ENCODE measurements at regions not wholly inside any gene's neighbourhood (a gene's known extent, or its start where the extent isn't known, plus 50 kb on each side); places are given as distances from the start of the nearest gene placed in this dataset.
"Not testable (repeated sequence)": the region's sequence is repeated elsewhere in the genome, so short reads cannot be mapped to it uniquely, and the experiment has no call there.

- DNase-seq (ENCODE audit: low read depth in 2 of 2): no peak
These were observed 240.9 kb downstream of the FGF9 start for GRCh38 chr13:21911646-21912298.

GRCh38 chr13:21913010-21913409 is 242.1 kb downstream of the FGF9 start:
- DNase-seq (ENCODE audit: low read depth in 2 of 2): no peak

- DNase-seq (ENCODE audit: low read depth in 2 of 2): no peak
These were observed 246.5 kb downstream of the FGF9 start for GRCh38 chr13:21917086-21918015.

GRCh38 chr13:21920802-21921201 is 249.9 kb downstream of the FGF9 start:
- not testable (repeated sequence) for DNase-seq (ENCODE audit: low read depth in 2 of 2)

GRCh38 chr13:21924958-21925357 is 254.1 kb downstream of the FGF9 start:
- no peak for DNase-seq (ENCODE audit: low read depth in 2 of 2)

- no peak for DNase-seq (ENCODE audit: low read depth in 2 of 2)
These were observed 254.8 kb downstream of the FGF9 start for GRCh38 chr13:21925720-21926119.

GRCh38 chr13:21929400-21929799 is 258.5 kb downstream of the FGF9 start:
- no peak for DNase-seq (ENCODE audit: low read depth in 2 of 2)

GRCh38 chr13:21930536-21930935 is 259.7 kb downstream of the FGF9 start:
- DNase-seq (ENCODE audit: low read depth in 2 of 2): no peak

- DNase-seq (ENCODE audit: low read depth in 2 of 2): no peak
These were observed 261.7 kb downstream of the FGF9 start for GRCh38 chr13:21932578-21932977.

- DNase-seq (ENCODE audit: low read depth in 2 of 2): no peak
These were observed 262.1 kb downstream of the FGF9 start for GRCh38 chr13:21932996-21933395.

- no peak for DNase-seq (ENCODE audit: low read depth in 2 of 2)
These were observed 263.4 kb downstream of the FGF9 start for GRCh38 chr13:21934284-21934683.

- no peak for DNase-seq (ENCODE audit: low read depth in 2 of 2)
These were observed 265.8 kb downstream of the FGF9 start for GRCh38 chr13:21936674-21937073.

GRCh38 chr13:21938168-21938567 is 267.3 kb downstream of the FGF9 start:
- DNase-seq (ENCODE audit: low read depth in 2 of 2): no peak

GRCh38 chr13:21938636-21939035 is 267.8 kb downstream of the FGF9 start:
- DNase-seq (ENCODE audit: low read depth in 2 of 2): no peak

- no peak for DNase-seq (ENCODE audit: low read depth in 2 of 2)
These were observed 271.2 kb downstream of the FGF9 start for GRCh38 chr13:21942061-21942460.

- DNase-seq (ENCODE audit: low read depth in 2 of 2): no peak
These were observed 273.7 kb downstream of the FGF9 start for GRCh38 chr13:21944610-21945009.

GRCh38 chr13:21945195-21945594 is 274.3 kb downstream of the FGF9 start:
- DNase-seq (ENCODE audit: low read depth in 2 of 2): no peak

GRCh38 chr13:21946964-21947363 is 276.1 kb downstream of the FGF9 start:
- no peak for DNase-seq (ENCODE audit: low read depth in 2 of 2)

- no peak for DNase-seq (ENCODE audit: low read depth in 2 of 2)
These were observed 278.0 kb downstream of the FGF9 start for GRCh38 chr13:21948769-21949474.

GRCh38 chr13:21949818-21950429 is 279.1 kb downstream of the FGF9 start:
- DNase-seq (ENCODE audit: low read depth in 2 of 2): no peak

- DNase-seq (ENCODE audit: low read depth in 2 of 2): no peak
These were observed 285.8 kb downstream of the FGF9 start for GRCh38 chr13:21956666-21957065.

- no peak for DNase-seq (ENCODE audit: low read depth in 2 of 2)
These were observed 287.0 kb downstream of the FGF9 start for GRCh38 chr13:21957833-21958232.

Data from lung microvascular endothelial cell (primary cell).